Stomach (tissue), 8 donors: ENCODE measurements at regions not wholly inside any gene's neighbourhood (a gene's known extent, or its start where the extent isn't known, plus 50 kb on each side); places are given as distances from the start of the nearest gene placed in this dataset.

Experiments used
- DNase-seq, 2 donors: peaks; one replicate each; pipeline versions ENCODE4 v3.0.0 to v3.0.0-alpha.2; 2013 to 2019
- H3K27ac ChIP-seq, 5 donors: fragments of 200-600 bp in 4 of 5; sonication (generic) in 4 of 5; one replicate each; pipeline ENCODE4 v1.5.1; 2013 to 2019; ENCODE audit warnings: mild to moderate bottlenecking in 1 of 5, moderate library complexity in 1 of 5
- H3K27me3 ChIP-seq, 3 donors: fragments of 200-600 bp; sonication (generic); one replicate each; pipeline ENCODE4 v1.5.1; 2017 to 2019; ENCODE audit warnings: mixed run types in 1 of 3
- H3K36me3 ChIP-seq, 4 donors: fragments of 200-600 bp; sonication (generic); 1 replicate in 3 of 4; 2 replicates in 1 of 4; pipeline ENCODE4 v1.5.1; 2016 to 2019
- H3K4me1 ChIP-seq, 4 donors: fragments of 200-600 bp; sonication (generic); one replicate each; pipeline ENCODE4 v1.5.1; 2016 to 2019
- H3K4me3 ChIP-seq, 4 donors: fragments of 200-600 bp; sonication (generic) in 3 of 4; one replicate each; pipeline ENCODE4 v1.5.1; 2016 to 2019; ENCODE audit warnings: mild to moderate bottlenecking in 1 of 4
- H3K9me3 ChIP-seq, 4 donors: fragments of 200-600 bp; sonication (generic); one replicate each; pipeline ENCODE4 v1.5.1; 2016 to 2019
- EP300 ChIP-seq: sonication (generic); formaldehyde crosslinking; IDR thresholded peaks from one replicate; pipeline ENCODE4 v1.6.1; 2017; ENCODE audit warnings: antibody characterized with exemption
- POLR2A ChIP-seq, 4 donors: fragments of 450-650 bp; IDR thresholded peaks; one replicate each; pipeline ENCODE4 v1.6.1; 2016; ENCODE audit warnings: antibody characterized with exemption in 4 of 4, control low read depth in 2 of 4, mild to moderate bottlenecking in 1 of 4, moderate library complexity in 1 of 4
- POLR2AphosphoS5 ChIP-seq, 3 donors: sonication (generic); formaldehyde crosslinking; IDR thresholded peaks; one replicate each; pipeline ENCODE4 v1.6.1; 2016; ENCODE audit warnings: antibody characterized with exemption in 3 of 3
- WGBS, 5 donors: extraction: QIAGEN DNeasy Blood & Tissue Kit in 3 of 5; methylation state at CpG; one replicate each; pipeline versions ENCODE4 v1.1.5 to v1.1.7; 2013 to 2018; 5-methylcytosine and 5-hydroxymethylcytosine counted together
- intact Hi-C: fragments of 100-400 bp; cut with DNase I; formaldehyde crosslinking; loops from one replicate; pipeline ENCODE4 v1.15.1; 2023; ENCODE audit warnings: low total_unique reads
- TF ChIP-seq, protein P1 (sequence below), 7 experiments: fragments of 450-650 bp in 4 of 7; fragments of 200-600 bp in 3 of 7; sonication (generic) in 3 of 7; IDR thresholded peaks; one replicate each; pipeline ENCODE4 v1.5.1; 2016 to 2019; ENCODE audit warnings: antibody characterized with exemption in 7 of 7, control low read depth in 2 of 7, mild to moderate bottlenecking in 1 of 7
- donor health status: healthy with polysubstance abuse.
- donor health status: Bipolar disorder and iron deficiency.
- donor health status: healthy.

DNA sequence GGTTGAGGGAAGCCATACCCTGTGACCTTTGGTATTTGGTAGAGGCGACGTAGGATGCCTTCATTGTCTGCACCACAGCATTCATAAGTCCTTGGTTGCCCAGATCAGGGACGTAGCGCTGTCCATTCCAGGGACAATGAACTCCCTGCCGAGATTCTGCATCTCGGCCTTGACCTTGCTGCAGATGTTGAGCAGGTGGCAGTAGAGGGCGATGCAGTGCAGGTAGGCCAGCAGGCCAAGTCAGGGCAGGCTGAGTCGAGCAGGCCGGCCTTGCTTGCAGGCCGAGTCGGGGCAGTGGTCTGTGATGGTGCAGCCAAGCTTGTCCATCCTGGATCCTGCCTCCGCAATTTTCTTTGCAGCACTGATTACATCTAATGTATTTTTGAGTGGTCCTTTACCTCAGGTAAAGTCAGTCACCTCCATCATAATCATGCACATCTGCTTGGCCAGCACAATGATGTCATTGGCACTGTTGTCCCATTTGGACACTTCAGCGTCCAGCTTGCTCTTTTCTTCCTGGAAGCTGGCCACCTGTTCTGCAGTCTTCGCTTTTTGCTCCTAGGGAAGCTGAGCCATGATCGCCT, 93.4 kb upstream of the CCDC112 start:
- intact Hi-C loops, result no loop called here
- no peaks in the 10 kb centered on the region for H3K9me3 ChIP-seq
- 72 to 90% (median 79%) methylated on average over 11 to 15 of the region's 15 CpGs for WGBS, 5 donors

GRCh38 chr5:115389034-115389798, 92.8 kb upstream of the CCDC112 start:
- no peak overlapping the region for H3K27ac ChIP-seq
- WGBS, 5 donors, result 77 to 84% (median 81%) methylated on average over 8 of the region's 8 CpGs
- intact Hi-C loops, result no loop called here

More for the DNA sequence above, 93.4 kb upstream of the CCDC112 start:
- Histone ChIP-seq H3K36me3 (no peaks in the 10 kb centered on the region), H3K4me3 (no peak overlapping the region), H3K27me3 (no peaks in the 10 kb centered on the region), H3K4me1 (peaks cover 0 to 10% (median 4%) of the 10 kb centered on the region in 4 donors), H3K27ac (no peak overlapping the region)
- no peak for TF ChIP-seq POLR2AphosphoS5 (IDR thresholded peaks at IDR 0.05)
- TF ChIP-seq, protein P1, sequence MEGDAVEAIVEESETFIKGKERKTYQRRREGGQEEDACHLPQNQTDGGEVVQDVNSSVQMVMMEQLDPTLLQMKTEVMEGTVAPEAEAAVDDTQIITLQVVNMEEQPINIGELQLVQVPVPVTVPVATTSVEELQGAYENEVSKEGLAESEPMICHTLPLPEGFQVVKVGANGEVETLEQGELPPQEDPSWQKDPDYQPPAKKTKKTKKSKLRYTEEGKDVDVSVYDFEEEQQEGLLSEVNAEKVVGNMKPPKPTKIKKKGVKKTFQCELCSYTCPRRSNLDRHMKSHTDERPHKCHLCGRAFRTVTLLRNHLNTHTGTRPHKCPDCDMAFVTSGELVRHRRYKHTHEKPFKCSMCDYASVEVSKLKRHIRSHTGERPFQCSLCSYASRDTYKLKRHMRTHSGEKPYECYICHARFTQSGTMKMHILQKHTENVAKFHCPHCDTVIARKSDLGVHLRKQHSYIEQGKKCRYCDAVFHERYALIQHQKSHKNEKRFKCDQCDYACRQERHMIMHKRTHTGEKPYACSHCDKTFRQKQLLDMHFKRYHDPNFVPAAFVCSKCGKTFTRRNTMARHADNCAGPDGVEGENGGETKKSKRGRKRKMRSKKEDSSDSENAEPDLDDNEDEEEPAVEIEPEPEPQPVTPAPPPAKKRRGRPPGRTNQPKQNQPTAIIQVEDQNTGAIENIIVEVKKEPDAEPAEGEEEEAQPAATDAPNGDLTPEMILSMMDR (IDR thresholded peaks at IDR 0.05), result peak in 2 of 7 experiments; percentile 13 to 18
- DNase-seq, result peak; percentile 35 to 41

DNA sequence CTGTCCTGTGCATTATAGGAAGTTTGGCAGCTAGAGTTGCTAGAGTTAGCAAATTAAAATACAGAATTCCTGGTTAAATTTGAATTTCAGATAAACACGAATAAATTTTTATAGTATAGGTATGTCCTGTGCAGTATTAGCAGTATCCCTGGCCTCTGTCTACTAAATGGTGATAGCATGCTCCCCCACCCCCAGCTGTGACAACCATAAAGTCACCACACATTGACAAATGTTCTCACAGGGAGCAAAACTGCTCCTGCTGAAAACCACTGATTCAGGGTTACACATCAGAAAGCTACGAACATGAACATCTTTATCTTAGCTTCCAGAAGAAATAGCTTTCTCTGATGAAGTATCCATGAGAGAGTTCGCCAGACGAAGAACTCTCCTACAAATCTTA, 91.8 kb upstream of the CCDC112 start:
- DNase-seq, result no peak
- peaks cover 0 to 8% (median 4%) of the 10 kb centered on the region in 4 donors for H3K4me1 ChIP-seq
- H3K4me3 ChIP-seq, result no peak overlapping the region
- no peaks in the 10 kb centered on the region for H3K9me3 ChIP-seq
- no peaks in the 10 kb centered on the region for H3K36me3 ChIP-seq
- H3K27me3 ChIP-seq, result no peaks in the 10 kb centered on the region
- no peak overlapping the region for H3K27ac ChIP-seq
- TF ChIP-seq, protein P1 (IDR thresholded peaks at IDR 0.05), result no peak
- TF ChIP-seq POLR2A (IDR thresholded peaks at IDR 0.05), result no peak
- TF ChIP-seq POLR2AphosphoS5 (IDR thresholded peaks at IDR 0.05), result no peak
- intact Hi-C loops, result no loop called here
- 82 to 92% (median 86%) methylated on average over 4 of the region's 4 CpGs for WGBS, 5 donors

More at GRCh38 chr5:115389034-115389798, 92.8 kb upstream of the CCDC112 start:
- Histone ChIP-seq H3K27me3 (no peaks in the 10 kb centered on the region), H3K4me1 (peaks cover 0 to 10% (median 4%) of the 10 kb centered on the region in 4 donors), H3K36me3 (no peaks in the 10 kb centered on the region), H3K4me3 (no peak overlapping the region), H3K9me3 (no peaks in the 10 kb centered on the region)
- no peak for DNase-seq
- no peak for TF ChIP-seq POLR2A (IDR thresholded peaks at IDR 0.05)
- no peak for TF ChIP-seq EP300
- TF ChIP-seq, protein P1 (IDR thresholded peaks at IDR 0.05), result no peak

DNA sequence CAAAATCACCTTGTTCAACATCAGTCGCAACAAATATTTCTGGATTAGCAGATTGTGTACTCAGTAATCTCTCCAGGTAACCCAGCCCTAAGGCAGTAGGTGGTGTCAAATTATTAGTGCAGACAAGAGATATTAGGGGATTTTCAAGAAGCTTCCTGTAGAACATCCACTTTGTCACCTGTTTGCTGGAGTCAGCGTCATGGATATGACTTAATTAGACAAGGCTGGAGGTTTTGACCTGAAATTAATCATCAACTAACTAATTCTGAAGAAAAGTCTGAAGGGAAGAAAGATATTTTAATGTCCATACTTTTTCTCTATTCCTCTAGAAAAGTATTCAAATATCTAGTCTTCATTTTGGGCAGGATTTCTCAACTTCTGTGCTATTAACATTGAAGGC, 91.4 kb upstream of the CCDC112 start:
- intact Hi-C loops, result no loop called here
- no peak for TF ChIP-seq POLR2A (IDR thresholded peaks at IDR 0.05)
- 55 to 63% (median 63%) methylated on average over 2 of the region's 2 CpGs for WGBS, 5 donors

GRCh38 chr5:115386657-115387056, 90.2 kb upstream of the CCDC112 start:
- peaks cover 0 to 8% (median 0%) of the 10 kb centered on the region in 4 donors for H3K4me1 ChIP-seq
- H3K9me3 ChIP-seq, result no peaks in the 10 kb centered on the region
- 85 to 100% (median 94%) methylated on average over 2 of the region's 2 CpGs for WGBS, 5 donors
- no peak overlapping the region for H3K4me3 ChIP-seq
- TF ChIP-seq EP300, result no peak
- TF ChIP-seq POLR2A (IDR thresholded peaks at IDR 0.05), result no peak
- no peak for TF ChIP-seq POLR2AphosphoS5 (IDR thresholded peaks at IDR 0.05)
- TF ChIP-seq, protein P1 (IDR thresholded peaks at IDR 0.05), result no peak
- no peaks in the 10 kb centered on the region for H3K36me3 ChIP-seq
- no peaks in the 10 kb centered on the region for H3K27me3 ChIP-seq
- intact Hi-C loops, result no loop called here
- H3K27ac ChIP-seq, result no peak overlapping the region
- DNase-seq, result no peak

More for the DNA sequence above, 91.4 kb upstream of the CCDC112 start:
- Histone ChIP-seq H3K27me3 (no peaks in the 10 kb centered on the region), H3K4me1 (peaks cover 0 to 8% (median 1%) of the 10 kb centered on the region in 4 donors), H3K27ac (no peak overlapping the region), H3K4me3 (no peak overlapping the region), H3K36me3 (no peaks in the 10 kb centered on the region), H3K9me3 (no peaks in the 10 kb centered on the region)
- no peak for DNase-seq
